NCI-H82 treated with DMSO at 0.1 percent for 48 hours (cell line): ENCODE measurements at regions not wholly inside any gene's neighbourhood (a gene's known extent, or its start where the extent isn't known, plus 50 kb on each side); places are given as distances from the start of the nearest gene placed in this dataset.

ENCODE experiments used
- DNase-seq: peaks from one replicate; lab custom pipeline; 2025; ENCODE audit not compliant: unreplicated experiment; lab: John Stamatoyannopoulos, UW

- DNase-seq = no peak
Observed at GRCh38 chr2:150417278-150417677, 70.2 kb downstream of the RND3 start.

DNA sequence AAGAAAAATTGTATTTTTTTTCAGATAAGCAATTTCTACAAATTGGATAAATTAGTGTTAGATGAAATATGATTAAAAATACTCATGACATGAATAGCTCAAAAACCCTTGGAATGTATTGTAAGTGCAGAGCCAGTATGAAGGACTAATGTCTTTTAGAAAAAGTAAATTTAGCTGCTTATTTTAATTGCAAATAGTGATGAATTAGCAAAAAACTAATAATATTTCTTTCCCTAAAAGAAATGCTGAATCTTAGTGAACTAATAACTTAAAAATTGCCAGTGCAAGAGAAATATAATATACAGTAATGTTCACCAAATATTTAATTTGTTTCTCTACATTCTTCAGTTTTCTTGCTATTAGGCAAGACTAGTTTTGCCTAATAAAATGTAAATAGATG is 72.4 kb downstream of the RND3 start:
- DNase-seq = no peak

DNA sequence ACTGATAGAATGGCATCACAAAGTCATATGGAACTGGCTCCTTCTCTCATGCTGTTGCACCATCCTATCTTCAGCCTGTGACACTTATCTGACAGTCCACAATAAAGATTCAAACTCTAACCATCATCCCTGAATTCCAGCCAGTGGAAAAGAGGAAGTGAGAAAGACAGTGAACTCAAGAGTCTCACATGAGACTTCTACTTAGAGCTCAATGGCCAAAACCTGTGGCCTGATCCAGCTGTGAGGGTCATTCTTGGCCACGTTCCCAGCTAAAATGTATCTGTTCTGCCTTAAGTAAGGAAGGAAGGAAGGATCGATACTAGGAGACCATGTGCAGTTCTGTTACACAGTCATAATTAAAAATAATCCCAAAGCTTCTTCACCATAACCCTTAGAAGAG is 73.6 kb downstream of the RND3 start:
- DNase-seq = no peak

GRCh38 chr2:150413366-150413765 is 74.1 kb downstream of the RND3 start:
- no peak for DNase-seq

GRCh38 chr2:150410809-150411208 is 76.7 kb downstream of the RND3 start:
- no peak for DNase-seq

DNA sequence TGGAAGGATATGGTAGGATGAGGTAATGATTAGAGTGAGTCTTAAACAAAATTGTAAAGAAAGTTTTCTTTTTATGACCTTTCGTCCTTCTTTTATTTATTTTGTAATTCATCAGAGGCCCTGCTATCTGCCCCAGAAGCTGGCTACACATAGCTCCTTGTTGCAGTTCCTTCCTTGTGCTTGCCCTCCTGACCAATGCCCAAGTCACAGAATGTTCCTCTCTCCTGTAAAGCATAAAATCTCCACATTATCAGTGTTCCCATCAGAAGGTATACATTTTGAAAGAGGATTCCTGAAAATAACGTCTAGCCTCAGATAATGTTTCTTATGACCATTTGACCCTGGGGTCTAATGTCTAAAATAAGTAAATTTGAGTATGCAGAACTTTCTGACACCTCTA is 78.3 kb downstream of the RND3 start:
- no peak for DNase-seq

DNA sequence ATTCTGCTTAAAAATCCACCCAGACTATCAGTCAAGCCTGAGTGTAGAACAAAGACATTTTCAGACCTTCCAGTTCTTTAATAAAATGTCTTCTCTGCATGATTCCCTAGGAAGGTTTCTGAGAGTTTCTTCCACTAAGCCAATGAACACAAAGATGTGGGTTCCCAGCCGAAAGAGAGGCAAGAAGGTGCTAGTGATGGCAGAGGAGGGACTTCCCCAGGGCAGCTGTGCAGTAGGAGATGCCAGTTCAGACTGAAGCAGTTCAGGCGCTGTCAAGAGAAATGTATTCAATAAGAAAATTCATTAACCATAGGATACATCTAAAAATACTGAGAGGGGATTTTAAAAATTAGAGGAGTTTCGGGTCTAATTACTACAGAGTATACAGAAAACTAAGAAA is 83.3 kb downstream of the RND3 start:
- no peak for DNase-seq

GRCh38 chr2:150403457-150403856 is 84.0 kb downstream of the RND3 start:
- no peak for DNase-seq

DNA sequence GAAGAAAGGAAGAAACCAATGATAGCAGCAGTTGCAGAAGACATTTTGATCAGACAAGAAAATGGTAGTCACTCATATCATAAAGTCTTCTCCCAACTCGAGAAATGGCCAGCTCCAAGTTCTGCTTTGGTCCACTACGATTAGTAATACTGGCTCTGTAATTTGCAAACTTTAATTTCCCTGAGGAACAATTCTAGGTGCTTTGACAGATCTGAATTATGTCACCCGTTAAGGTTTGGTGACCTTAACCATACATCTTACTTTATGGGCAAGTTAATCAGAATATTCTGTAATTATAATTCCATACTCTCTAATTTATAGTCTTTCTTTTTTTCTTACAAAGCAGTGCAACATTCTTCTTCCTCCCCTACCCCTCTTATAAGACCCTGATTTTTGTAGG is 84.5 kb downstream of the RND3 start:
- no peak for DNase-seq

DNA sequence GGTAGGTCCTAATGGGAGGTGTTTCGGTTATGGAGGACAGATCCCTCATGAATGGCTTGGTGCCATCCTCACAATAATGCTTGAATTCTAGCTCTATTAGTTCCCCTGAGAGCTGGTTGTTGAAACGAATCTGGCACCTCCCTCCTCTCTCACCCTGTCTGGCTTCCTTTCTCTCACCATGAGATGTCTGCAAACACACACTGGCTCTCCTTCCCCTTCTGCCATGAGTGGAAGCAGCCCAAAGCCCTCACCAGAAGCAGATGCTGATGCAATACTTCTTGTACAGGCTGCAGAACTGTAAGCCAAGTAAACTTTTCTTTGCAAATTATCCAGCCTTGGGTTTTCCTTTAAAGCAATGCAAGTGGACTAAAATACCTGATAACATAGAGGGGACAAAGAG is 86.6 kb downstream of the RND3 start:
- no peak for DNase-seq

- DNase-seq = no peak
Observed at GRCh38 chr2:150392614-150393013, 94.9 kb downstream of the RND3 start.

- DNase-seq = no peak
Observed at GRCh38 chr2:150391779-150392178, 95.7 kb downstream of the RND3 start.

DNA sequence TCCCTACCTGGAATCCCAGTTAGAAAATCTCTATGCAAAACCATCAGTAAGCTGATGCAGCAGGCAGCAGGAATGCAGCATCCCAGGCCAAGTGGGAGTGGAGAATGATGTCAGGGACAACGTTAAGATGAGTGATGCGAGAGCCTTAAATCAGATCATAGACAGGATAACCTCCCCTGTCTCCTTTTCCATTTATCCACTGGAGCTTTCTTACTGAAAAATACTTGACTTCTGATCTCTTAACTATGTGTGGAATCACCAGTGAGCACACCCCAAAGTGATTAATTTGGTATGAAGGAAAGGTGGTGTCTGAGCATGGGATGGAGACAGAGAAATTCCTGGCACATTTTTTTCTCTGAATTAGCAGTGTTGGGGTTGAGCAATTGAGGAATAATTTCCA is 98.0 kb downstream of the RND3 start:
- no peak for DNase-seq

GRCh38 chr2:150388289-150388625 is 99.2 kb downstream of the RND3 start:
- DNase-seq = no peak

- no peak for DNase-seq
Observed at GRCh38 chr2:150387586-150388288, 99.7 kb downstream of the RND3 start.

- no peak for DNase-seq
Observed at GRCh38 chr2:150385211-150385610, 102.3 kb downstream of the RND3 start.

GRCh38 chr2:150383587-150383986 is 103.9 kb downstream of the RND3 start:
- no peak for DNase-seq

- no peak for DNase-seq
Observed at GRCh38 chr2:150379166-150379565, 108.3 kb downstream of the RND3 start.

- DNase-seq = no peak
Observed at GRCh38 chr2:150378686-150379085, 108.8 kb downstream of the RND3 start.

DNA sequence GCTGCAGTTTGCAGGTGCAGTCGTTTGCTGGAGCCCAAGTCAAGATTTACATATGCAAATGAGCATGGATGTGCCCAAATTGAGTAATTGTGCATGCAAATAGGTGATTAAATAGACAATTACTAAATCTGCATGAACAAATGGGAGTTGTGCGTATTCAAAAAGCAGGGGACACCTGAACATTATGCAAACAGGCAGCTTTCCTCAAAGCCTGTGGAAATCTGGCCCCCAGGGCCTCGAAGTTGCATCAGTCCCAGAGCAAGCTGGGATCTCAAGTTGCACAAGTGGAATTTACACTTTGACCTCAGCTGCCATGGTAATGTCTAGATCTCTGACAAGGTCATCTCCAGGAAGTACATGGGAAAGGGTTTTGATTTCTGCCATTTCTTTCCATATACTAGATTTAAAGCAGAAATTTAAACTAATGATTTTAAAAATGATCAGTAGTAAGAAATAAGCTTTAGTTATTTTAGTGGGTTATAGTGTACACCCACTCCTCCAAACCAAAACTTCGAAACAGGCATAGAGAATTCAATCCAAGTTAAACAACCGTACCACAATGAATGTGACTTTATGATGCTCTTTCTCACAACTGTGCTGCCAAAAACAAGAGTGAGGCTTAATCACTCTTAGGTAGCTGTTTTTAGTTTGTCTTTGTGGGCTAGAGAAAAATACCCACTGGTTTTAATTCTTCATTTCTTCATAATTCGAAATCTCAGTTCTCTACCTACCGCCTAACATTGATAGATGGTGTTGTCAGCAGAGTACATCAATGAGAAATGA is 110.7 kb downstream of the RND3 start:
- DNase-seq = no peak

- DNase-seq = no peak
Observed at GRCh38 chr2:150375333-150375732, 112.1 kb downstream of the RND3 start.

- no peak for DNase-seq
Observed at GRCh38 chr2:150374492-150374891, 113.0 kb downstream of the RND3 start.

DNA sequence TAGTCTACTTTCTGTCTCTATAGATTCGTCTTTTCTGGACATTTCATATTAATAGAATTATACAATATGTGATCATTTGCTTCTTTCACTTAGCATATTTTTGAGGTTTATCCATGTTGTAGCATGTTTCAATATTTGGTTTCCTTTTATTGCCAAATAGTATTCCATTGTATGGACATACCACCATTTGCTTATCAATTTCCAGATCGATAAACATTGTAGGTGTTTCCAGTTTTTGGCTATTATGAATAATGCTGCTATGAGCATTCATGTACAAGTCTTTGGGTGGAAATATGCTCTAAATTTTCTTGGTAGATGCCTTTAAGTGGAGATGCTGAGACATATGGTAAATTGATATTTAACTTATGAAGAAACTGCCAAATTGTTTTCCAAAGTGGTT is 114.1 kb downstream of the RND3 start:
- no peak for DNase-seq
